ENCODE measurements at regions not wholly inside any gene's neighbourhood (a gene's known extent, or its start where the extent isn't known, plus 50 kb on each side); places are given as distances from the start of the nearest gene placed in this dataset.
"Not testable (repeated sequence)": the region's sequence is repeated elsewhere in the genome, so short reads cannot be mapped to it uniquely, and the experiment has no call there.

GRCh38 chr3:110995461-110996231 is 76.0 kb upstream of the NECTIN3 start:
- POLR2A ChIA-PET, result interaction anchor here (0.6 kb wide), 1 partner anchor 277 kb away, joined by 3 read pairs; no protein-coding TSS in a partner anchor
- no peaks in the 10 kb centered on the region for H3K36me3 ChIP-seq (ENCODE audit: insufficient read depth, low read length)
- no peak for TF ChIP-seq EZH2phosphoT487 (IDR thresholded peaks at IDR 0.05; ENCODE audit: borderline replicate concordance, low read depth, low read length)
- TF ChIP-seq CTCF (conservative IDR thresholded peaks at IDR 0.05; ENCODE audit: low read length), result no peak

GRCh38 chr3:110998766-110999165 is 72.8 kb upstream of the NECTIN3 start:
- BruUV-seq (replicated peaks); CTCF ChIA-PET (ENCODE audit: unreplicated experiment); H4K20me1 ChIP-seq (ENCODE audit: insufficient read depth, low read length); H3K4me3 ChIP-seq (ENCODE audit: low read depth, low read length, poor library complexity, severe bottlenecking); H3K27ac ChIP-seq (ENCODE audit: low read depth, low read length, poor library complexity, severe bottlenecking); H3K4me1 ChIP-seq (ENCODE audit: insufficient read depth, low read length, poor library complexity, severe bottlenecking); DNase-seq (ENCODE audit: low spot score); H3K9me2 ChIP-seq (ENCODE audit: insufficient read depth, low read length); POLR2A ChIA-PET; H3K9me3 ChIP-seq (ENCODE audit: low read length); H2AFZ ChIP-seq (ENCODE audit: low read length); H3K79me2 ChIP-seq (ENCODE audit: insufficient read depth, low read depth, low read length); intact Hi-C loops (cut with micrococcal nuclease; ENCODE audit: unreplicated experiment); H3K36me3 ChIP-seq (ENCODE audit: insufficient read depth, low read length); H3K4me2 ChIP-seq (ENCODE audit: low read length): not testable (repeated sequence)

More at GRCh38 chr3:110995461-110996231, 76.0 kb upstream of the NECTIN3 start:
- H3K9me2 ChIP-seq (ENCODE audit: insufficient read depth, low read length), result no peaks in the 10 kb centered on the region
- no peaks in the 10 kb centered on the region for H3K4me1 ChIP-seq (ENCODE audit: insufficient read depth, low read length, poor library complexity, severe bottlenecking)
- intact Hi-C loops (cut with micrococcal nuclease; ENCODE audit: unreplicated experiment), result no loop called here
- H3K4me3 ChIP-seq (ENCODE audit: low read depth, low read length, poor library complexity, severe bottlenecking), result no peak overlapping the region
- CTCF ChIA-PET (ENCODE audit: unreplicated experiment), result no interaction called here
- H3K27ac ChIP-seq (ENCODE audit: low read depth, low read length, poor library complexity, severe bottlenecking), result no peak overlapping the region
- no peak overlapping the region for H2AFZ ChIP-seq (ENCODE audit: low read length)
- no peaks in the 10 kb centered on the region for H4K20me1 ChIP-seq (ENCODE audit: insufficient read depth, low read length)
- H3K9me3 ChIP-seq (ENCODE audit: low read length), result no peaks in the 10 kb centered on the region
- no peak for DNase-seq (ENCODE audit: low spot score)
- no peaks in the 10 kb centered on the region for H3K79me2 ChIP-seq (ENCODE audit: insufficient read depth, low read depth, low read length)
- H3K4me2 ChIP-seq (ENCODE audit: low read length), result no peak overlapping the region
- BruUV-seq (replicated peaks), result no TSS peak

- H3K36me3 ChIP-seq (ENCODE audit: insufficient read depth, low read length); H3K79me2 ChIP-seq (ENCODE audit: insufficient read depth, low read depth, low read length); H3K27ac ChIP-seq (ENCODE audit: low read depth, low read length, poor library complexity, severe bottlenecking); POLR2A ChIA-PET; intact Hi-C loops (cut with micrococcal nuclease; ENCODE audit: unreplicated experiment); DNase-seq (ENCODE audit: low spot score); H3K4me3 ChIP-seq (ENCODE audit: low read depth, low read length, poor library complexity, severe bottlenecking); H2AFZ ChIP-seq (ENCODE audit: low read length); H3K4me2 ChIP-seq (ENCODE audit: low read length); BruUV-seq (replicated peaks); CTCF ChIA-PET (ENCODE audit: unreplicated experiment); H3K9me2 ChIP-seq (ENCODE audit: insufficient read depth, low read length); H3K9me3 ChIP-seq (ENCODE audit: low read length); H3K4me1 ChIP-seq (ENCODE audit: insufficient read depth, low read length, poor library complexity, severe bottlenecking); H4K20me1 ChIP-seq (ENCODE audit: insufficient read depth, low read length): not testable (repeated sequence)
Measured at GRCh38 chr3:111006485-111006884, 65.1 kb upstream of the NECTIN3 start.
